Ascending aorta (tissue), 2 donors: ENCODE measurements at regions not wholly inside any gene's neighbourhood (a gene's known extent, or its start where the extent isn't known, plus 50 kb on each side); places are given as distances from the start of the nearest gene placed in this dataset.

ENCODE experiments used
- DNase-seq, 2 donors: peaks; one replicate each; pipeline ENCODE4 v3.0.0-alpha.2; 2019; ENCODE audit warnings: low spot score in 2 of 2
- H3K27ac ChIP-seq, 2 donors: fragments of 200-600 bp; sonication (generic); one replicate each; pipeline ENCODE4 v1.5.1; 2016 to 2017; ENCODE audit warnings: mild to moderate bottlenecking in 1 of 2
- H3K27me3 ChIP-seq: fragments of 200-600 bp; sonication (generic); one replicate; pipeline ENCODE4 v1.5.1; 2017
- H3K36me3 ChIP-seq, 2 donors: fragments of 200-600 bp; sonication (generic); one replicate each; pipeline ENCODE4 v1.5.1; 2016
- H3K4me1 ChIP-seq, 2 donors: fragments of 200-600 bp; sonication (generic); one replicate each; pipeline ENCODE4 v1.5.1; 2016 to 2017; ENCODE audit warnings: mild to moderate bottlenecking in 1 of 2
- H3K4me3 ChIP-seq, 2 donors: fragments of 200-600 bp; sonication (generic); one replicate each; pipeline ENCODE4 v1.5.1; 2016 to 2017; ENCODE audit warnings: mild to moderate bottlenecking in 1 of 2
- H3K9me3 ChIP-seq, 2 donors: fragments of 200-600 bp; sonication (generic); one replicate each; pipeline ENCODE4 v1.5.1; 2016
- intact Hi-C: fragments of 100-400 bp; cut with DNase I; formaldehyde crosslinking; loops from one replicate; pipeline ENCODE4 v1.15.1; 2023
- TF ChIP-seq, protein P1 (sequence below), 3 experiments: fragments of 200-600 bp in 2 of 3; fragments of 450-650 bp in 1 of 3; sonication (generic) in 2 of 3; IDR thresholded peaks; one replicate each; pipeline ENCODE4 v1.5.1; 2016 to 2019; ENCODE audit warnings: antibody characterized with exemption in 3 of 3, mild to moderate bottlenecking in 1 of 3, moderate library complexity in 1 of 3

DNA sequence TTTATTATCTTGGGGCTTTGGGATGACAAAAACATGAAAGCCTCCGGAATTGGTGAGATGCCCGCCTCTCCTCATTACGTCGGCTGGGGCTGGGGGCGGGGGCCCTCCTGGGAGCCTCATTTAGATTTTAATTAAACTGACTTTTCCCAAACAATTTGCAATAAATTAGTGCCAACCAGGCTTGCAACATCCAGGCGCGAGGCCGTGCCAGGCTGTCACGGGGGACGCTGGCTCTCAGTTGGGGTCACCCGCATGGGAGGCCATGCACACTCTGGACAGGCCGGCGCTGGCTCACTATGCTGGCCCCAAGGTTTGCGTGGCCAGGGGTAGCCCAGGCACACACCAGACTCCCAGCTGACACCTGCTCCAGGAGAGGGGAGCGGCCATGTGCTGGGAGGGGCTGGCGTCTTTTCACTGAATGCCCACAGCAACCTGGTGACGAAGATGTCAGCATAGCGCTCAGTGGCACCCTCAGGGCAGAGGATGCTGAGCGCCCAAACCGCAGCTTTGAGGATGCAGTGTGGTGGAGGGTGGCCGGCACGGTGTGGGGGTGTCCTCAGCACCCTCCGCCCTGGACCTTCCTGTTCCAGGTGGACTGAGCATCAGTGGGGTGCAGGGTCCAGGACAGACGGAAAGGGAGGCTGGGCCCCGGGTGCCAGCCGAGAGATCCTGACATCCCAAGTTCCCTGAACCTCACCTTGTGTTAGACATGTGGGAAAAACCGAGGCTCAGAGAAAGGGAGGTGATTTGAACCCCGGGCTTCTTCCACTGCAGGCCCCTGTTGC lies 190.8 kb upstream of the C14orf180 start:
- peak in 1 of 2 donors; percentile 53 for DNase-seq
- TF ChIP-seq, protein P1, sequence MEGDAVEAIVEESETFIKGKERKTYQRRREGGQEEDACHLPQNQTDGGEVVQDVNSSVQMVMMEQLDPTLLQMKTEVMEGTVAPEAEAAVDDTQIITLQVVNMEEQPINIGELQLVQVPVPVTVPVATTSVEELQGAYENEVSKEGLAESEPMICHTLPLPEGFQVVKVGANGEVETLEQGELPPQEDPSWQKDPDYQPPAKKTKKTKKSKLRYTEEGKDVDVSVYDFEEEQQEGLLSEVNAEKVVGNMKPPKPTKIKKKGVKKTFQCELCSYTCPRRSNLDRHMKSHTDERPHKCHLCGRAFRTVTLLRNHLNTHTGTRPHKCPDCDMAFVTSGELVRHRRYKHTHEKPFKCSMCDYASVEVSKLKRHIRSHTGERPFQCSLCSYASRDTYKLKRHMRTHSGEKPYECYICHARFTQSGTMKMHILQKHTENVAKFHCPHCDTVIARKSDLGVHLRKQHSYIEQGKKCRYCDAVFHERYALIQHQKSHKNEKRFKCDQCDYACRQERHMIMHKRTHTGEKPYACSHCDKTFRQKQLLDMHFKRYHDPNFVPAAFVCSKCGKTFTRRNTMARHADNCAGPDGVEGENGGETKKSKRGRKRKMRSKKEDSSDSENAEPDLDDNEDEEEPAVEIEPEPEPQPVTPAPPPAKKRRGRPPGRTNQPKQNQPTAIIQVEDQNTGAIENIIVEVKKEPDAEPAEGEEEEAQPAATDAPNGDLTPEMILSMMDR (IDR thresholded peaks at IDR 0.05): no peak
- intact Hi-C loops: no loop called here
- no peaks in the 10 kb centered on the region for H3K4me1 ChIP-seq
- no peaks in the 10 kb centered on the region for H3K36me3 ChIP-seq
- H3K4me3 ChIP-seq: no peak overlapping the region
- no peaks in the 10 kb centered on the region for H3K27me3 ChIP-seq
- H3K9me3 ChIP-seq: no peaks in the 10 kb centered on the region
- no peak overlapping the region for H3K27ac ChIP-seq

- Histone ChIP-seq H3K36me3 (no peaks in the 10 kb centered on the region), H3K27me3 (no peaks in the 10 kb centered on the region), H3K4me3 (no peak overlapping the region), H3K4me1 (no peaks in the 10 kb centered on the region), H3K9me3 (no peaks in the 10 kb centered on the region), H3K27ac (no peak overlapping the region)
- TF ChIP-seq, protein P1 (IDR thresholded peaks at IDR 0.05): no peak
- peak in 1 of 2 donors; percentile 57 for DNase-seq
- intact Hi-C loops: no loop called here
These were observed 190.0 kb upstream of the C14orf180 start for GRCh38 chr14:104389326-104390220.

GRCh38 chr14:104390221-104390931 lies 189.2 kb upstream of the C14orf180 start:
- H3K4me1 ChIP-seq: no peaks in the 10 kb centered on the region
- intact Hi-C loops: no loop called here
- H3K27me3 ChIP-seq: no peaks in the 10 kb centered on the region

DNA sequence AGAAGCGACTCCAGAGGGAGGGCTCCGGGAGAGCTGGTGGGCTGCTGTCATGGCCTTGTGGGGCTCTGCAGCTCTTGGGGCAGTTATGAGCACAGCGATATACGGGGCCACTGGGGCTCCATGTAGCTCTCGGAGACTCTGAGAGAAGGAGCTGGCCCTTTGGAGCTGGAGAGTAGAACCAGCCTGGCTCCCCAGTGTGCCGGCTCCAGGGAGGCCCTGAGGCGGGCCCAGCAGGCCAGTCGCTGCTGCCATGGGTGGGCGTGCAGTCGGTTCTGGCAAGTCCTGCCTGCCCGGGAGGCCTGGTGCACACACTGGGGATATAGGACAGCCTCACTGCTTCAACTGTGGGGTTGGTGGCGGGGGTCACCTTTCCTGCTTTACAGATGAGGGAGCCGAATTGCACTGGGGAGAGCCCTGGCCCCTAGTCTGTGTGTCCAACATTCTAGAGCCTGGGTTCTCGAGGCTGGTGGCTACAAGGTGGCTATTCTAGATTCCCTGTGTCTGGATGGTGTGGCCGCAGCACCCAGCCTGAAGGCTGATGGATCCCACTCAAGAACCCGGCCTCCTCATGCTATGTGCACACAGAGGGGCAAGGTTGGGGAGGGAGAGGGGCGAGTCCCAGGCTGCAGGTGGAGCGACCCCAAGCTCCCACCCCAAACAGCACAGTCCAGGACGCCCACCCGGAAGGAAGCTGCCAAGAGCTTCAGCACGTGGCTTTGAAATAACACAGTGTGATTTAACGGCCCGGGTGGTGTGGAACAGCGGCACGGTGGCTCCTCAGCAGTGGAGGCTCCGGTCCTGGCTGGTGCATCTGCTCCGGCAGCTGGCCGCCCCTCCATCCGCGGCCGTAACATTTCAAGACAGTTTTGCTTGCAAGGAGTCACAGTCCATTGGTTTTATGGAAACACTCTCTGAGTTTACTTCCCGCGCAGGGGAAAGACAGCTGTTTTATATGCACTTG lies 188.3 kb upstream of the C14orf180 start:
- Histone ChIP-seq H3K4me1 (no peaks in the 10 kb centered on the region), H3K27me3 (no peaks in the 10 kb centered on the region), H3K27ac (no peak overlapping the region), H3K4me3 (no peak overlapping the region), H3K36me3 (no peaks in the 10 kb centered on the region), H3K9me3 (no peaks in the 10 kb centered on the region)
- TF ChIP-seq, protein P1 (IDR thresholded peaks at IDR 0.05): no peak
- DNase-seq: peak in 1 of 2 donors; percentile 57
- intact Hi-C loops: no loop called here

More at GRCh38 chr14:104390221-104390931, 189.2 kb upstream of the C14orf180 start:
- no peak for DNase-seq
- TF ChIP-seq, protein P1 (IDR thresholded peaks at IDR 0.05): no peak
- no peak overlapping the region for H3K27ac ChIP-seq
- no peaks in the 10 kb centered on the region for H3K36me3 ChIP-seq
- H3K4me3 ChIP-seq: no peak overlapping the region
- no peaks in the 10 kb centered on the region for H3K9me3 ChIP-seq
